Omental fat pad (tissue), 3 donors: ENCODE measurements at regions not wholly inside any gene's neighbourhood (a gene's known extent, or its start where the extent isn't known, plus 50 kb on each side); places are given as distances from the start of the nearest gene placed in this dataset.

Source experiments
- ATAC-seq: fragments of 150-250 bp; one replicate; pipeline ENCODE4 v1.9.1; 2016; ENCODE audit warnings: mild to moderate bottlenecking, moderate library complexity; ENCODE audit not compliant: low FRiP score
- DNase-seq: peaks from one replicate; pipeline ENCODE4 v3.0.0-alpha.2; 2019; ENCODE audit warnings: low spot score
- TF ChIP-seq, protein P1 (sequence below), 3 donors: fragments of 450-650 bp; IDR thresholded peaks; one replicate each; pipeline ENCODE4 v1.5.1; 2016 to 2017; ENCODE audit warnings: antibody characterized with exemption in 3 of 3, mild to moderate bottlenecking in 3 of 3, moderate library complexity in 2 of 3

GRCh38 chr6:51414361-51414760, 595.7 kb downstream of the TFAP2B start:
- ATAC-seq (no peak), DNase-seq (no peak)
- TF ChIP-seq, protein P1, sequence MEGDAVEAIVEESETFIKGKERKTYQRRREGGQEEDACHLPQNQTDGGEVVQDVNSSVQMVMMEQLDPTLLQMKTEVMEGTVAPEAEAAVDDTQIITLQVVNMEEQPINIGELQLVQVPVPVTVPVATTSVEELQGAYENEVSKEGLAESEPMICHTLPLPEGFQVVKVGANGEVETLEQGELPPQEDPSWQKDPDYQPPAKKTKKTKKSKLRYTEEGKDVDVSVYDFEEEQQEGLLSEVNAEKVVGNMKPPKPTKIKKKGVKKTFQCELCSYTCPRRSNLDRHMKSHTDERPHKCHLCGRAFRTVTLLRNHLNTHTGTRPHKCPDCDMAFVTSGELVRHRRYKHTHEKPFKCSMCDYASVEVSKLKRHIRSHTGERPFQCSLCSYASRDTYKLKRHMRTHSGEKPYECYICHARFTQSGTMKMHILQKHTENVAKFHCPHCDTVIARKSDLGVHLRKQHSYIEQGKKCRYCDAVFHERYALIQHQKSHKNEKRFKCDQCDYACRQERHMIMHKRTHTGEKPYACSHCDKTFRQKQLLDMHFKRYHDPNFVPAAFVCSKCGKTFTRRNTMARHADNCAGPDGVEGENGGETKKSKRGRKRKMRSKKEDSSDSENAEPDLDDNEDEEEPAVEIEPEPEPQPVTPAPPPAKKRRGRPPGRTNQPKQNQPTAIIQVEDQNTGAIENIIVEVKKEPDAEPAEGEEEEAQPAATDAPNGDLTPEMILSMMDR (IDR thresholded peaks at IDR 0.05), result no peak

- ATAC-seq, result no peak
- DNase-seq, result no peak
- TF ChIP-seq, protein P1 (IDR thresholded peaks at IDR 0.05), result no peak
These were observed 596.8 kb downstream of the TFAP2B start for GRCh38 chr6:51415501-51415900.

- DNase-seq (no peak), ATAC-seq (no peak)
- TF ChIP-seq, protein P1 (IDR thresholded peaks at IDR 0.05), result no peak
These were observed 610.5 kb downstream of the TFAP2B start for GRCh38 chr6:51429017-51429712.

DNA sequence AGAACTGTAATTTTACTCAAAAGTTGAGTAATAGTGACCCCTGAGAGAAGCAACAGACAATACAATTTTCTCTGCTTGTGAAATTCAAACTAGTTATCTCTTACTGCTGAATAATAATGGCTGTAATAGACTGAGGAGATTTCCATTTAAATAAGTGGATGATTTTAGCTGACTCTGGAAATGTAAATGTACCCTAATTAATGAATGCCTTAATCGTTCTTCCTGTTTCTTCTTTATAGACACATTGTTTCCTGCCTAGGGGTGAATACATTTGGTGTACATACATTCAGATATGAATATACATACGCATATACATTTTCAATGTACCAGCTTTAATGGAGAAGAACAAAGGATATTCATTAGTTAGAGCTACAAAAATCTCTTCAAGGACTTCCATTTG, 611.9 kb downstream of the TFAP2B start:
- DNase-seq (no peak), ATAC-seq (no peak)
- TF ChIP-seq, protein P1 (IDR thresholded peaks at IDR 0.05), result no peak

GRCh38 chr6:51432481-51432880, 613.8 kb downstream of the TFAP2B start:
- no peak for DNase-seq
- TF ChIP-seq, protein P1 (IDR thresholded peaks at IDR 0.05), result no peak
- ATAC-seq, result no peak

DNA sequence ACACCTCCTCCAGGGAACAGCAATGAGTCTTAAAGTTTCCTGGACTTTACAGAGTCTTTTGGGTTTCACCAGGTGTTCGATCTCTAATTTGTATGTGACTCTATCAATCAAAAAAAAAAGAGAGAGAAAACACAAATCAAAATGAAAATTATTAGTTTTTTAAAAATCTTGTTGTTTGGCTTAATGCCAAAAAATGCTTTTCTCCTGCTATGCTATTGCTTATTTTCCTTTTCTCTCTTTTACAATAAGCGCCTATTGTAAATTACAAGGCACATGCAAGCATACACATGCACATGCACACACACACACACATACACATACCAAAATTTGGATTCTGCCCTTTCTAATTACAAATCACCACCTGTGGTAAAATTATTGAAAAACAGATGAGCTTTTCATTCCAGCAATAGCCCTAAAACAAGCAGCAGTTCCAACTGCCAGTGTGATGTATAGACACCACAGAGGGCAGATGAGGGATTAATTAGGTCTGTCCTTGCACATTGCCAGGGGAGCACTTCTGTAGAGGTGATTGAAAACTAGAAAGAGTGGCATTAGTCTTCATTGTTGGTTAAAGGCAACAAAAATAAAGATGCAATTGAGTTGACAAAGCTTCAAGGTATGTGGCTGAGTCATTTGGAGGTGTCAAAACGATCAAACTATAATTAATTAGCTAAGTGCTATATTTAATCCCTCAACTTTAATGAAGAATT, 631.7 kb downstream of the TFAP2B start:
- no peak for DNase-seq
- ATAC-seq, result no peak
- TF ChIP-seq, protein P1 (IDR thresholded peaks at IDR 0.05), result no peak

GRCh38 chr6:51450958-51451357, 632.3 kb downstream of the TFAP2B start:
- no peak for ATAC-seq
- TF ChIP-seq, protein P1 (IDR thresholded peaks at IDR 0.05), result no peak
- DNase-seq, result no peak
